NOMO-1 treated with dmso at 0.1 percent for 144 hours (cell line): ENCODE measurements at regions not wholly inside any gene's neighbourhood (a gene's known extent, or its start where the extent isn't known, plus 50 kb on each side); places are given as distances from the start of the nearest gene placed in this dataset.
"Not testable (repeated sequence)": the region's sequence is repeated elsewhere in the genome, so short reads cannot be mapped to it uniquely, and the experiment has no call there.

Experiments used
- DNase-seq: peaks from one replicate; lab custom pipeline; 2025; ENCODE audit not compliant: unreplicated experiment; lab: John Stamatoyannopoulos, UW

DNA sequence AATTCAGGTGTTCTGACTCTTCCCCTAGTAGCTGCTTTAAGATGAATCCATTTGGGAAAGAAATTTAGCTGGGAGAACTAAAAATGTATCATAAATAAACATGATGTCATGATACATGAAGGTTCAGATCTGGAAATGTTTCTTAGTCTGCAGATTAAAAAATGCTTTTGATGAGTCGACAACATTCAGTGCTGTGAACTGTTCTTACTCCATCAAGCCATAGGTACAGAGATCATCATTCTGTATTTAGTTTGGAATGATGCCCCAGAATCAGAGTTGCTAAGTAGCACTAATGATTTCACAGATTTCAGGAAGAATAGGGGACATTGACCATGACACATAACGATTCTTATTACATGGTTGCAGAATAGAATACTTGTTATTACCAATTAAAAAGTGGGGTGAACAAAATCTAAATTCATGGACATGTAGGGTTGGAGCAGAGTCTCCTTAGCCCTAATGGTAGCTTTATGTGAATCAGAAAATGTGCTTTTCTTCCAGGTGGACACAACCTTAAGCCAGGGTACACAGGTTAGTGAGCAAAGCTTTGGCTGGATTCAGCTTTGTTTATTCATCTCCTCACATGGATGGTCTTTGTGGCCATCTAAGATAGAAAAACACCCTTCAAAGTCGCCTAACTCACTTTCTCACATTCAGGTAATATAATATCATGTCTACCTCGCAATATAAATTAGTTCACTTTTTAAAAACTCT lies 205.4 kb upstream of the SEL1L start:
- DNase-seq = no peak

DNA sequence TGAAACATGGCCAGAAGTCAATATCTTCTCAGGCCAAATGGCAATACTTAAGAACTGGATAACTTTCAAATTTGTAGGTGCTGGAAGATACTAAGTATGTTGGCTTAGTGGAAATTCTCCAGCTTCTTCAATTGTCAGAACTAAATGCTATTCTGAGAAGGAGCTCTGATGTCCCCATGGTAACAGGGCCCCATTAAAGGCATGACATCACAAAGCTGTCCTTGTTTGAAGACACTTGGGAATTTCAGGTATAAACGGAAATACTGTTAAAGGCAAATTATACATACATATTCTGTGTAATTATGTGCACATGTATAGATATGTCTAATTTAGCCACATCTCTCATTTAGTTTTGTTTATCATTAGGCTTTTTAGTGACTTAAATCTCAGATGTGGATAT lies 210.0 kb upstream of the SEL1L start:
- DNase-seq = no peak

GRCh38 chr14:81751198-81751597 lies 217.5 kb upstream of the SEL1L start:
- DNase-seq = no peak

- no peak for DNase-seq
Observed at GRCh38 chr14:81759541-81759940, 225.9 kb upstream of the SEL1L start.

- peak; percentile 29 for DNase-seq
Observed at GRCh38 chr14:81765651-81766275, 232.1 kb upstream of the SEL1L start.

GRCh38 chr14:81766321-81766915 lies 232.8 kb upstream of the SEL1L start:
- peak; percentile 21 for DNase-seq

- peak; percentile 75 for DNase-seq
Observed at GRCh38 chr14:81767266-81767995, 233.8 kb upstream of the SEL1L start.

DNA sequence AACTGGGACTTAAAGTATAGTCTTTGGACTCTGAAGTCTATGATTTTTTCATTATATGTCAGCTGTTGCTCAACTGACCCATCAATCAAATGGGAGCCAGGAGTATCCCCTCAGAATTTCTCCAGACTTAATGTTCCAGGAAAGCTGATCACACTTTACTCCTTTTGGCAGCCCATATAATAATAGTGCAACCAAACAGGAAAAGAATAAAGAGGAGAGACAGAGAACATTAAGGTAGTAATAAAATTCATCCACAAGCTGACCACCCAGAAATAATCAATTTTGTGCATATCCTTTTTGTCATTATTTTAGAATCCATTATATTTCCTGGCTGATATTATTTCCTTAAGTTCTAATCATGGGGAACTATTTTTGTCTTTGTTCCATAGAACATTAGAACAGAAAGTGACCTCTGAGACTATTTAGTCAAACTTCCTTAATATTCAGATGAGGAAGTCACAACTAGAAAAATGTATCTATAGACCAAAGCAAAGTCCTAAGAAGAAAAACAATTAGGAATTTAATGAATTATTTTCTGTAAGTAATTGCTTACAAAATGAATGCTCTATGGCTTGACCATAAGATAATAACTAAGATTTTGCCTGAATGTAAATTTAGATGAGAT lies 238.1 kb upstream of the SEL1L start:
- no peak for DNase-seq

DNA sequence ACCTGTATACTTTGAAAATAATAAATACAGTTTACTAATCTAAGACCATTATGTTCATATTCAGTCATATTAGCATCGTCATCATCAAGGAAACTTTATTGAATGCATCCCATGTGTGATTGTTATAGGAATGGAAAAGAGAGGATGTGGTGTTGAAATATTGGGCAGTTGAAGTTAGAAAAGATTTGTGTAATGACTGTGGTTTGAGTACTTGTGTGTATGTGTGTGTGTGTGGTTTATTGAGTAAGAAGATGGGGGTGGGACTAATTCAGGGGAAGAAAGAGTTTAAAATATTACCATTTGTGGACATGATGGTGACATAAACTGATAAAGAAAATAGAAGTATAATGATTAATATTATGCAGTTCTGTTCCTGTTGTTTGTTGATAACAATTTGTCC lies 238.7 kb upstream of the SEL1L start:
- DNase-seq = peak; percentile 83

DNA sequence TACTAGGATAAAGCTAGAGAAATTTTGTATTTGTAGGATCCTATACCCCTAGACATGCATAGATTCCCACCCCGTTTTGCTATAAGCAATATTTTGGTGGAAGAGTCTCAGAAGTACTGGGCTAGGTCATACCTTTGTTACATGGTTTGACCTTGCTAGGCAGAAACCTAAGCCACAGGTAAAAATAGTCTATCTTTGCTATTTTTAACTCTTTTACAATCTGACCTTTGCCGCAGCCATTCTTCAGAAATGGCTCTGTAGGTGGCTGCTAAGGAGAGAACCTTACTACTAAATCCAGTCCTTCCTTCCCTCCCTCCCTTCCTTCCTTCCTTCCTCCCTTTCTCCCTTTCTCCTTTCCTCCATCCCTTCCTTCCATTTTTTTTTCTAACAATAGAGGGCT lies 242.9 kb upstream of the SEL1L start:
- no peak for DNase-seq

- DNase-seq = not testable (repeated sequence)
Observed at GRCh38 chr14:81781798-81782197, 248.1 kb upstream of the SEL1L start.

GRCh38 chr14:81784084-81784483 lies 250.4 kb upstream of the SEL1L start:
- DNase-seq = no peak

DNA sequence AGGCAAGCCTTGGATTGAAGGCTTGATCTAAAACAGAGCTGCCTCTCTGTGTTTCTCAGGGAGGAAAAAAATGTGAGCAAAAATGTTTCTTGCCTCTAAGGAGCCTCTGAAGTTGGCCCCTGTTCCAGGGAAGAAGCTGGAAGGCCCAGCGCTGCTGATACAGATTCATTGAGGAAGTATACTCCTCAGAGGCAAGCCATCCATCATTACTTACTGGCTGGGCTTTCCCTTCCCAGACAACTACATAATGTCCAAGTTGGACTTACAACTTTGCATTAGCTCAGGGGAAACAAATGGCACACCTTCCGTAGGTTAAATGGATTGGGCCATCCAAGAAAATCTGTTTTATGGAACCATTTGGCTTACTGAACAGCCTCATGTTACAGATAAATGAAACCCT lies 263.7 kb upstream of the SEL1L start:
- DNase-seq = no peak

DNA sequence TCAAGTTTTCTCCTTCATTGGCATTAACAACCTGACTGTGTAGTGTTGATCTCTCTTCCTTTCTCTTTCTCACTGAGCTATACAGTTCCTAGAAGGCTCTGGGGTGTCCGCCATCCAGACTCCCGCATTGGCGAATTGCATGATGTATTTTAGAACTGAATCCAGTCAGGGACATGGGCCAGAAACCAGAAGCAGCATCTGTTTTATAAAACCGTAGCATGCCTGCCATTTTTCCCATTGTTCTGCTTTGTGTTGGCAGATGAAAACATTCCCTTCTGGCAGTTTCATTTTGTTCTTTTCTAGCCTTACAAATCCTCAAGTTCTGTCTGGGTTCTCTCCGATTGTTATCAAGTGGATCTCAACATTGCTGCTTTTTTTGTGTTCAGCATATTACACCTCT lies 268.3 kb upstream of the SEL1L start:
- no peak for DNase-seq

GRCh38 chr14:81802341-81802740 lies 268.7 kb upstream of the SEL1L start:
- DNase-seq = no peak

DNA sequence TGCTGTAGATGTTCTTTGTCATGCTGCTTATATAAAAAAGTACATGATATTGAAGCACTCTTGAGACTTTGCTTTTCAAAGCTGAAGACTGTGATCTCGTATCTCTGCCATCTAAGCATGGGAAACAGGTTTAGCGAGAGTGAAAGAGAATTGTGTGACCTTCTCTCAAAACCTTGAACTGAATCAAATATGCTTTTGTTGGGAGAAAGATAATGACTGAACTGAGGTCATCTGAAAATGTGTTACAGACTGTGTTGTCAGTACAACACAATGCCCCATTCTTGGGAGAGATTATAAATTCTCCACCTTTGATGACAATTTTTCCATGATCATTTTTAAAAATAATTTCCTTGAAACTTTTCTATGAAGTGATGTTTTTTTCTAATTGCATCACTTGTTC lies 272.1 kb upstream of the SEL1L start:
- DNase-seq = no peak

DNA sequence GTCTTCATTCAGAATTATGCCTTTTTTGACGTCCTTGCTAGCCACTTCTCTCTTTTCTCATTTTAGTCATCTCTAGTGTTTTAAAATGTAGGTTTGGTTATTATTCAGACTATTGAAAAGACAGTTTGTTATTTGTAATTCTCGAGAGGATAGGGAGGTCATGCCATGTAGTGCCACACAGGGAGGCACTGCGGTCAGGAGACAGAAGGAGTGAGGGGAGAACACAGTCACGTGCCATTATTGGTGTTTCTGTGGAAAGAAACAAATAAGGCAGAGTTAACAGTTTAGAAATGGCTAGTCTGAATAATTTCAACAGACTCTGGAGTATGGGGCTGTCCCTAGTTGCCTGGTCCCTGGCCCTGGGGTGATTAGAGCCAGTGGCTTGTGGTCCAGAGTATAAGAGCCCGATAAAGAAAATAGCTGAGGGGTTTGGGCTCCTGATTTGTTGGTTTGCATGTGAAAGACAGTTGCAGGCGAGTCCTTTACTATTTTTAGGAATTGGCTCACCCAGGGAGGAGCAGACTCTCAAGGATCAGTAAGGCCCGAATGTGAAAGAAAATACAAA lies 278.1 kb upstream of the SEL1L start:
- DNase-seq = no peak

GRCh38 chr14:81818271-81818670 lies 284.6 kb upstream of the SEL1L start:
- DNase-seq = no peak

- DNase-seq = no peak
Observed at GRCh38 chr14:81819344-81819743, 285.7 kb upstream of the SEL1L start.

DNA sequence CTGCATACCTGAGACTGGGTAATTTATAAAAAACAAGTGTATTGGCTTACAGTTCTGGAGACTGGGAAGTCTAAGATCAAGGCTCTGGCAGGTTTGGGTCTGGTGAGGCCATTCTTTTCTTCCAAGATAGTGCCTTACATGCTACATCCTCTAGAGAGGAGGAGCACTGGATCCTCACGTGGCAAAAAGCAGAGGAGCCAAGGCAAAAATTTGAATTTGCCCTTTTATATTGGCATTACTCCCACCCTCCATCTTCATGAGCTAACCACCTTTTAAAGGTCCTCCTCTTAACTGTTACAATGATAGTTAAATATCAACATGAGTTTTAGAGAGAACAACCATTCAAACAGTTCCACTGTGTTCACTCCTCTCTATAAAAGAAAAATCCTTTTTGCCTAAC lies 286.3 kb upstream of the SEL1L start:
- DNase-seq = no peak

DNA sequence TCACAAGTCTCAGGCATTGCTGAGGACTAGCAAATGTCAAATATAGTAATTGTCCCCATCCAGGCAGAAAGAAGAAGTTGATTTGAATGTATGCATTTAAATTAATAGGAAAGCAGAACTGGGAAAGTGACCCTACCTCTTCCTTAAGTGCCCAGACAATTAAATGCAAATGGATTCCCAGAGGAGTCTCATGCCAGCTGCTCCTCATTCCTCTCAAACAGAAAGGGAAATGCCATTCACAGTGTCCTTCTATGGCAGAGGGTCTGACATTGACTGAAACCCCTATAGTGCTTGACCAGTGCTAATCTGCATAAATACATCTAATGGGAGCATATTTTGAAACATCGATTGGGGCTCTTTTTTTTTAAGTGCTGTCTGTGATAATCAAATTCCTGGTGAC lies 292.4 kb upstream of the SEL1L start:
- no peak for DNase-seq
